WTC11 (cell line): ENCODE measurements at regions not wholly inside any gene's neighbourhood (a gene's known extent, or its start where the extent isn't known, plus 50 kb on each side); places are given as distances from the start of the nearest gene placed in this dataset.

Experiments used
- ATAC-seq: fragments of 200-7000 bp; cut with Tn5 transposase; 2 replicates; pipeline ENCODE4 v1.10.0; 2021; ENCODE audit warnings: mild to moderate bottlenecking, moderate library complexity
- CTCF ChIA-PET: fragments of 300-600 bp; sonication (Branson Sonifier 250); formaldehyde crosslinking; loops from one replicate; lab custom pipeline; 2021; ENCODE audit warnings: antibody characterized with exemption; lab: Charles Lee
- POLR2A ChIA-PET: fragments of 350-600 bp; sonication (Branson Sonifier 250); formaldehyde crosslinking; loops from one replicate; lab custom pipeline; 2021; ENCODE audit warnings: antibody characterized with exemption; lab: Charles Lee
- DNase-seq: peaks from one replicate; pipeline ENCODE4 v3.0.0; 2021; ENCODE audit warnings: low spot score
- H3K27ac Mint-ChIP-seq: 2 replicates; pipeline ENCODE4 v1.8.0; 2021; ENCODE audit warnings: mixed read lengths
- H3K27me3 Mint-ChIP-seq: 2 replicates; pipeline ENCODE4 v1.8.0; 2021; ENCODE audit warnings: low read depth, mild to moderate bottlenecking, moderate library complexity, mixed read lengths
- H3K36me3 Mint-ChIP-seq: 2 replicates; pipeline ENCODE4 v1.8.0; 2021; ENCODE audit warnings: mixed read lengths
- H3K4me1 Mint-ChIP-seq: 2 replicates; pipeline ENCODE4 v1.8.0; 2022; ENCODE audit warnings: mixed read lengths
- H3K4me3 Mint-ChIP-seq: 2 replicates; pipeline ENCODE4 v1.8.0; 2021; ENCODE audit warnings: mild to moderate bottlenecking, moderate library complexity, mixed read lengths
- H3K9me3 Mint-ChIP-seq: 2 replicates; pipeline ENCODE4 v1.8.0; 2021; ENCODE audit warnings: mixed read lengths
- CREB1 ChIP-seq: sonication (generic); formaldehyde crosslinking; IDR thresholded peaks from 2 replicates; pipeline ENCODE4 v1.8.0; 2023; ENCODE audit warnings: mild to moderate bottlenecking, missing genetic modification reagents
- ETV6 ChIP-seq: sonication (generic); formaldehyde crosslinking; IDR thresholded peaks from 2 replicates; pipeline ENCODE4 v1.8.1; 2022; ENCODE audit warnings: mild to moderate bottlenecking, missing genetic modification reagents
- FOXK1 ChIP-seq: sonication (generic); formaldehyde crosslinking; IDR thresholded peaks from 2 replicates; pipeline ENCODE4 v1.8.0; 2022; ENCODE audit warnings: mild to moderate bottlenecking, moderate library complexity, missing genetic modification reagents
- HMGA2 ChIP-seq: fragments of 250-450 bp; sonication (Bioruptor Pico); IDR thresholded peaks from 2 replicates; pipeline ENCODE4 v1.4.0; 2021; ENCODE audit warnings: mild to moderate bottlenecking, moderate library complexity
- MXD4 ChIP-seq: fragments of 250-450 bp; sonication (Bioruptor Pico); IDR thresholded peaks from 2 replicates; pipeline ENCODE4 v1.8.0; 2021; ENCODE audit warnings: mild to moderate bottlenecking, moderate library complexity, borderline replicate concordance
- MYBL2 ChIP-seq: sonication (generic); formaldehyde crosslinking; IDR thresholded peaks from 2 replicates; pipeline ENCODE4 v1.8.1; 2023; ENCODE audit warnings: mild to moderate bottlenecking, moderate library complexity, missing genetic modification reagents
- TEAD1 ChIP-seq: sonication (generic); formaldehyde crosslinking; IDR thresholded peaks from 2 replicates; pipeline ENCODE4 v1.8.0; 2022; ENCODE audit warnings: mild to moderate bottlenecking, missing genetic modification reagents
- TEAD4 ChIP-seq: sonication (generic); formaldehyde crosslinking; IDR thresholded peaks from 2 replicates; pipeline ENCODE4 v1.8.0; 2022; ENCODE audit warnings: mild to moderate bottlenecking, missing genetic modification reagents
- TP53 ChIP-seq: sonication (generic); formaldehyde crosslinking; IDR thresholded peaks from 2 replicates; pipeline ENCODE4 v1.8.1; 2023; ENCODE audit warnings: mild to moderate bottlenecking, missing genetic modification reagents
- ZNF263 ChIP-seq: sonication (generic); formaldehyde crosslinking; IDR thresholded peaks from 2 replicates; pipeline ENCODE4 v1.8.1; 2022; ENCODE audit warnings: low read depth, mild to moderate bottlenecking, moderate library complexity, missing genetic modification reagents
- ZNF317 ChIP-seq: sonication (generic); formaldehyde crosslinking; IDR thresholded peaks from 2 replicates; pipeline ENCODE4 v1.8.1; 2023; ENCODE audit warnings: low read depth, mild to moderate bottlenecking, moderate library complexity, missing genetic modification reagents, borderline replicate concordance
- TF ChIP-seq, protein P1 (sequence below): sonication (generic); formaldehyde crosslinking; IDR thresholded peaks from 2 replicates; pipeline ENCODE4 v1.8.0; 2023; ENCODE audit warnings: mild to moderate bottlenecking, missing genetic modification reagents
- TF ChIP-seq, protein P2 (sequence below): sonication (generic); formaldehyde crosslinking; IDR thresholded peaks from 2 replicates; pipeline ENCODE4 v1.8.0; 2022; ENCODE audit warnings: mild to moderate bottlenecking, missing genetic modification reagents
- TF ChIP-seq, protein P3 (sequence below): fragments of 250-450 bp; sonication (Bioruptor Pico); conservative IDR thresholded peaks from 2 replicates; pipeline ENCODE4 v1.9.0; 2021; ENCODE audit warnings: mild to moderate bottlenecking

DNA sequence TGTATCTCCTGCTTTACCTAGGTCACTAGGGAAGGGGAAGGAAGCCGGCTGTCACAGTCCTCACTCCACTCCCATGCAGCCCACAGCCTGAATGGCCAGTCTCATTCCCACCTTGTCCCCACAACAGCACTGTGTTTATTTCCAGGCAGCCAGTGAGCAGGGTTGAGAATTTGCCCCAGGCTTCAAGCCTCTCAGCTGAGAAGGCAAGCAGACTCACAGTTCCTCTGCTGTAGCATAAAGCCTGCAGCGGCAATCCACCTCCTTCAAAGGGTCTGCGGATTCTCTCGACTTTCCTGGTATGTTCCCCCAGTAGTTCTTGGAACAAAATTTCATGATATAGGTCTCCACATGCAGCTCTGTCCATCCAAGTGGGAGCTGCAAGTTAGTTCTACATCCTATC is 262.9 kb upstream of the GULP1 start:
- TF ChIP-seq TEAD4 (CRISPR knock-in tag), result no peak
- TF ChIP-seq ZNF317 (CRISPR knock-in tag), result peak; percentile 84
- no peak for TF ChIP-seq CREB1
- TF ChIP-seq HMGA2, result no peak
- Mint-ChIP-seq H3K9me3 (peaks cover 26% of the 10 kb centered on the region), H3K4me3 (no peak overlapping the region), H3K27ac (peak overlapping the region; percentile 29), H3K27me3 (no peaks in the 10 kb centered on the region), H3K4me1 (peaks cover 65% of the 10 kb centered on the region), H3K36me3 (peaks cover 31% of the 10 kb centered on the region)
- CTCF ChIA-PET, result no interaction called here
- POLR2A ChIA-PET, result interaction anchor here (1.7 kb wide), 1 partner anchor 264 kb away, joined by 6 read pairs; no protein-coding TSS in a partner anchor
- DNase-seq, result peak; percentile 34
- peak; percentile 14 for ATAC-seq

DNA sequence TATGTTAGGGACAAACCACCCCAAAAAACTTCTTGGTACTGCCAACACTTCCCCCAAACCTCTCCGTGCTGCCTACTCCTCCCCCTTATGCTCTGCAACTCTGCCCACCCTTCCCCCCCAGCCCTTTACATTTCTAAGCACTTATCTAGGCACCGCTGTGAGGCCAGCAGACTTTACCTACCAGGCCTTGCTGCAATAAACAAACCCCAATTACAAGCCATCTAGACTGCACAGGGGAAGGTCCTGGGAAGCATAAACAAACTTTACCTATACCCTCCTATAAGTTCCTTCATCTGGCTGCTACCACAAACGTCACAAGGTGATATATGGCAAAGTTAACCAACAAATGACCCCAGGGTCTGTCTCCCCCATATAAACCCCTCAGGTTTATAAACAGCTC is 259.4 kb upstream of the GULP1 start:
- peaks cover 2% of the 10 kb centered on the region; the same call in 1 of the 2 replicates for H3K9me3 Mint-ChIP-seq
- POLR2A ChIA-PET, result no interaction called here
- H3K27me3 Mint-ChIP-seq, result no peaks in the 10 kb centered on the region
- H3K4me3 Mint-ChIP-seq, result no peak overlapping the region
- peaks cover 6% of the 10 kb centered on the region; the same call in 1 of the 2 replicates for H3K36me3 Mint-ChIP-seq
- H3K27ac Mint-ChIP-seq, result no peak overlapping the region; the same call in 1 of the 2 replicates
- CTCF ChIA-PET, result interaction anchor here (1.7 kb wide), 1 partner anchor 9 kb away, joined by 3 read pairs; no protein-coding TSS in a partner anchor
- DNase-seq (no peak), ATAC-seq (peak; percentile 62)
- TF ChIP-seq, protein P1, sequence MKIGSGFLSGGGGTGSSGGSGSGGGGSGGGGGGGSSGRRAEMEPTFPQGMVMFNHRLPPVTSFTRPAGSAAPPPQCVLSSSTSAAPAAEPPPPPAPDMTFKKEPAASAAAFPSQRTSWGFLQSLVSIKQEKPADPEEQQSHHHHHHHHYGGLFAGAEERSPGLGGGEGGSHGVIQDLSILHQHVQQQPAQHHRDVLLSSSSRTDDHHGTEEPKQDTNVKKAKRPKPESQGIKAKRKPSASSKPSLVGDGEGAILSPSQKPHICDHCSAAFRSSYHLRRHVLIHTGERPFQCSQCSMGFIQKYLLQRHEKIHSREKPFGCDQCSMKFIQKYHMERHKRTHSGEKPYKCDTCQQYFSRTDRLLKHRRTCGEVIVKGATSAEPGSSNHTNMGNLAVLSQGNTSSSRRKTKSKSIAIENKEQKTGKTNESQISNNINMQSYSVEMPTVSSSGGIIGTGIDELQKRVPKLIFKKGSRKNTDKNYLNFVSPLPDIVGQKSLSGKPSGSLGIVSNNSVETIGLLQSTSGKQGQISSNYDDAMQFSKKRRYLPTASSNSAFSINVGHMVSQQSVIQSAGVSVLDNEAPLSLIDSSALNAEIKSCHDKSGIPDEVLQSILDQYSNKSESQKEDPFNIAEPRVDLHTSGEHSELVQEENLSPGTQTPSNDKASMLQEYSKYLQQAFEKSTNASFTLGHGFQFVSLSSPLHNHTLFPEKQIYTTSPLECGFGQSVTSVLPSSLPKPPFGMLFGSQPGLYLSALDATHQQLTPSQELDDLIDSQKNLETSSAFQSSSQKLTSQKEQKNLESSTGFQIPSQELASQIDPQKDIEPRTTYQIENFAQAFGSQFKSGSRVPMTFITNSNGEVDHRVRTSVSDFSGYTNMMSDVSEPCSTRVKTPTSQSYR (CRISPR knock-in tag), result peak; percentile 86
- TF ChIP-seq ETV6 (CRISPR knock-in tag), result peak; percentile 46; the same call in 1 of the 2 replicates
- no peak for TF ChIP-seq TP53 (CRISPR knock-in tag)
- TF ChIP-seq FOXK1 (CRISPR knock-in tag), result 0 out of 2 replicates have a peak, but pooled peaks have one; percentile 61
- TF ChIP-seq, protein P2, sequence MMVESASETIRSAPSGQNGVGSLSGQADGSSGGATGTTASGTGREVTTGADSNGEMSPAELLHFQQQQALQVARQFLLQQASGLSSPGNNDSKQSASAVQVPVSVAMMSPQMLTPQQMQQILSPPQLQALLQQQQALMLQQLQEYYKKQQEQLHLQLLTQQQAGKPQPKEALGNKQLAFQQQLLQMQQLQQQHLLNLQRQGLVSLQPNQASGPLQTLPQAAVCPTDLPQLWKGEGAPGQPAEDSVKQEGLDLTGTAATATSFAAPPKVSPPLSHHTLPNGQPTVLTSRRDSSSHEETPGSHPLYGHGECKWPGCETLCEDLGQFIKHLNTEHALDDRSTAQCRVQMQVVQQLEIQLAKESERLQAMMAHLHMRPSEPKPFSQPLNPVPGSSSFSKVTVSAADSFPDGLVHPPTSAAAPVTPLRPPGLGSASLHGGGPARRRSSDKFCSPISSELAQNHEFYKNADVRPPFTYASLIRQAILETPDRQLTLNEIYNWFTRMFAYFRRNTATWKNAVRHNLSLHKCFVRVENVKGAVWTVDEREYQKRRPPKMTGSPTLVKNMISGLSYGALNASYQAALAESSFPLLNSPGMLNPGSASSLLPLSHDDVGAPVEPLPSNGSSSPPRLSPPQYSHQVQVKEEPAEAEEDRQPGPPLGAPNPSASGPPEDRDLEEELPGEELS (CRISPR knock-in tag), result peak; percentile 84; the same call in 1 of the 2 replicates
- no peak for TF ChIP-seq ZNF263 (CRISPR knock-in tag)
- TF ChIP-seq TEAD1, result peak; percentile 70; the same call in 1 of the 2 replicates
- TF ChIP-seq, all 79 proteins: peak for 5
- peaks cover 53% of the 10 kb centered on the region for H3K4me1 Mint-ChIP-seq

DNA sequence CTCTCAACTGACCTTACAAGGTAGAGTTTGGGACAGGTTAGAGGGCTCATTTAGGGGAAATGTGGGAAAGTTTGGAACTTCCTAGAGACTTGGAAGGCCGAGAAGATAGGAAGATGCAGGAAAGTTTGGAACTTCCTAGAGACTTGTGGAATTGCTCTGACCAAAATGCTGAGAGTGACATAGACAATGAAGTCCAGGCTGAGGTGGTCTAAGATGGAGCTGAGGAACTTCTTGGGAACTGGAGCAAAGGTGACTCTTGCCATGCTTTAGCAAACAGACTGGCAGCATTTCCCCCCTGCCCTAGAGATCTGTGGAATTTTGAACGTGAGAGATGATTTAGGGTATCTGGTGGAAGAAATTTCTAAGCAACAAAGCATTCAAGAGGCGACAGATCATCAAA is 258.9 kb upstream of the GULP1 start:
- Mint-ChIP-seq H3K9me3 (no peaks in the 10 kb centered on the region), H3K27me3 (no peaks in the 10 kb centered on the region), H3K4me3 (no peak overlapping the region), H3K4me1 (peaks cover 48% of the 10 kb centered on the region), H3K36me3 (peaks cover 2% of the 10 kb centered on the region; the same call in 1 of the 2 replicates), H3K27ac (no peak overlapping the region; the same call in 1 of the 2 replicates)
- ATAC-seq (peak; percentile 17), DNase-seq (no peak)
- TF ChIP-seq MXD4 (CRISPR knock-in tag) (0 out of 2 replicates have a peak, but pooled peaks have one; percentile 34), MYBL2 (CRISPR knock-in tag) (no peak)
- TF ChIP-seq, protein P3, sequence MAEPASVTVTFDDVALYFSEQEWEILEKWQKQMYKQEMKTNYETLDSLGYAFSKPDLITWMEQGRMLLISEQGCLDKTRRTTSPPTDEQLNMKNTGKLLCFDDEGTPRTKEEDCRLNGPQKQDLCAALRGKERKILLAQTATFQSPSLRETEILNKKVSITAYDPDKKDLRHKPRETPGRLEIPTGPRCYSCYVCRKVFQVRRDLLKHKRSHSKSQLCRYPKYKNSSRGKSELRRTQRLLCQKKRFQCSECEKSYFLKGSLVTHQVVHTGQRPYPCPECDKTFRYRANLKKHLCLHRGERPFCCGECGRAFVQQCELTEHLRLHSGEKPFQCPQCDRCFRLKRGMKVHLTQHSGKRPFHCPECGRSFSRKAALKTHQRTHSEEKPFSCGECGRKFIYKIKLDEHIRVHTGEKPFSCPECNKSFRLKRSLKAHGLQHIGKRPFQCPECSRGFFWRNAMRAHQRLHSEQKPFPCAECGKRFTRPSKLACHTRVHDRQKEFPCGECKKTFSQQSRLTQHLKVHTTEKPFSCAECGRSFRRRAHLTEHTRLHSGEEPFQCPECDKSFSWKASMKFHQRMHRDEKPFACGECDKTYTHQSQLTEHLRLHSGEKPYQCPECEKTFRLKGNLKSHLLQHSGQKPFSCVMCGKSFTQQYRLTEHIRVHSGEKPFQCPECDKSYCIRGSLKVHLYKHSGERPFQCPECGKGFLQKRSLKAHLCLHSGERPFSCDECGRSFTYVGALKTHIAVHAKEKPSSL (CRISPR knock-in tag), result 0 out of 2 replicates have a peak, but pooled peaks have one; percentile 35
- ChIA-PET CTCF (interaction anchor here (1.7 kb wide), 1 partner anchor 9 kb away, joined by 3 read pairs; no protein-coding TSS in a partner anchor), POLR2A (interaction anchor here (0.6 to 1.2 kb wide), 2 partner anchors 115 to 260 kb away, joined by 6 to 11 read pairs; partner anchors contain the start of gene GULP1)
